Muscle of back (tissue), 3 donors: ENCODE measurements at regions not wholly inside any gene's neighbourhood (a gene's known extent, or its start where the extent isn't known, plus 50 kb on each side); places are given as distances from the start of the nearest gene placed in this dataset.

Experiments
- DNase-seq, 3 donors: peaks; one replicate each; pipeline versions ENCODE4 v3.0.0 to v3.0.0-alpha.2; 2013

GRCh38 chr4:166274136-166274761 lies 401.2 kb downstream of the TLL1 start:
- no peak for DNase-seq

- DNase-seq, result no peak
Measured at GRCh38 chr4:166274775-166275174, 401.7 kb downstream of the TLL1 start.

- peak in 1 of 3 donors; percentile 71 for DNase-seq
Measured at GRCh38 chr4:166277401-166277800, 404.4 kb downstream of the TLL1 start.

GRCh38 chr4:166277853-166278252 lies 404.8 kb downstream of the TLL1 start:
- peak in 1 of 3 donors; percentile 60 for DNase-seq

- DNase-seq, result no peak
Measured at GRCh38 chr4:166279261-166279660, 406.2 kb downstream of the TLL1 start.

- DNase-seq, result no peak
Measured at GRCh38 chr4:166280642-166281041, 407.6 kb downstream of the TLL1 start.

- no peak for DNase-seq
Measured at GRCh38 chr4:166282081-166282770, 409.2 kb downstream of the TLL1 start.

GRCh38 chr4:166284221-166284620 lies 411.2 kb downstream of the TLL1 start:
- DNase-seq, result no peak

- DNase-seq, result no peak
Measured at GRCh38 chr4:166290426-166290825, 417.4 kb downstream of the TLL1 start.

- DNase-seq, result no peak
Measured at GRCh38 chr4:166293556-166293955, 420.5 kb downstream of the TLL1 start.

GRCh38 chr4:166301266-166301665 lies 428.2 kb downstream of the TLL1 start:
- peak in 1 of 3 donors; percentile 14 for DNase-seq

- peak in 2 of 3 donors; percentile 1 for DNase-seq
Measured at GRCh38 chr4:166308647-166309046, 435.6 kb downstream of the TLL1 start.

GRCh38 chr4:166309286-166309685 lies 436.2 kb downstream of the TLL1 start:
- no peak for DNase-seq

- no peak for DNase-seq
Measured at GRCh38 chr4:166311169-166311568, 438.1 kb downstream of the TLL1 start.

GRCh38 chr4:166312166-166312565 lies 439.1 kb downstream of the TLL1 start:
- no peak for DNase-seq

GRCh38 chr4:166314902-166315301 lies 441.9 kb downstream of the TLL1 start:
- DNase-seq, result no peak

GRCh38 chr4:166315721-166316467 lies 442.9 kb downstream of the TLL1 start:
- no peak for DNase-seq

GRCh38 chr4:166318810-166319525 lies 445.9 kb downstream of the TLL1 start:
- peak in 1 of 3 donors; percentile 77 for DNase-seq

GRCh38 chr4:166323250-166323649 lies 450.2 kb downstream of the TLL1 start:
- DNase-seq, result no peak

GRCh38 chr4:166324321-166324720 lies 451.3 kb downstream of the TLL1 start:
- DNase-seq, result no peak

GRCh38 chr4:166335256-166335938 lies 462.4 kb downstream of the TLL1 start:
- DNase-seq, result no peak

- DNase-seq, result no peak
Measured at GRCh38 chr4:166341992-166342391, 469.0 kb downstream of the TLL1 start.
